Suprapubic skin (tissue), 4 donors: ENCODE measurements at regions not wholly inside any gene's neighbourhood (a gene's known extent, or its start where the extent isn't known, plus 50 kb on each side); places are given as distances from the start of the nearest gene placed in this dataset.

ENCODE experiments used
- CTCF ChIP-seq, 2 donors: fragments of 200-600 bp in 1 of 2; fragments of 450-650 bp in 1 of 2; sonication (generic) in 1 of 2; IDR thresholded peaks; one replicate each; pipeline ENCODE4 v1.5.1; 2016 to 2019; ENCODE audit warnings: antibody characterized with exemption in 2 of 2, mild to moderate bottlenecking in 1 of 2, moderate library complexity in 1 of 2
- EP300 ChIP-seq: sonication (generic); formaldehyde crosslinking; IDR thresholded peaks from one replicate; pipeline ENCODE4 v1.6.1; 2017; ENCODE audit warnings: antibody characterized with exemption
- POLR2A ChIP-seq, 2 donors: fragments of 450-650 bp; IDR thresholded peaks; one replicate each; pipeline ENCODE4 v1.6.1; 2017; ENCODE audit warnings: antibody characterized with exemption in 2 of 2, mild to moderate bottlenecking in 2 of 2, moderate library complexity in 2 of 2
- POLR2AphosphoS5 ChIP-seq, 3 donors: sonication (generic); formaldehyde crosslinking; IDR thresholded peaks; one replicate each; pipeline ENCODE4 v1.6.1; 2017; ENCODE audit warnings: antibody characterized with exemption in 3 of 3

- no peak for TF ChIP-seq EP300
- TF ChIP-seq POLR2AphosphoS5 (IDR thresholded peaks at IDR 0.05): no peak
- TF ChIP-seq CTCF (IDR thresholded peaks at IDR 0.05): no peak
- no peak for TF ChIP-seq POLR2A (IDR thresholded peaks at IDR 0.05)
Observed at GRCh38 chr2:362924-363323, 75.0 kb upstream of the ALKAL2 start.
